GM19025 (cell line): ENCODE measurements at regions not wholly inside any gene's neighbourhood (a gene's known extent, or its start where the extent isn't known, plus 50 kb on each side); places are given as distances from the start of the nearest gene placed in this dataset.

ENCODE experiments used
- ATAC-seq: cut with Tn5 transposase; IDR thresholded peaks from one replicate; pipeline ENCODE4 v1.9.1; 2021; ENCODE audit warnings: mild to moderate bottlenecking, low read depth, moderate library complexity; ENCODE audit not compliant: unreplicated experiment

DNA sequence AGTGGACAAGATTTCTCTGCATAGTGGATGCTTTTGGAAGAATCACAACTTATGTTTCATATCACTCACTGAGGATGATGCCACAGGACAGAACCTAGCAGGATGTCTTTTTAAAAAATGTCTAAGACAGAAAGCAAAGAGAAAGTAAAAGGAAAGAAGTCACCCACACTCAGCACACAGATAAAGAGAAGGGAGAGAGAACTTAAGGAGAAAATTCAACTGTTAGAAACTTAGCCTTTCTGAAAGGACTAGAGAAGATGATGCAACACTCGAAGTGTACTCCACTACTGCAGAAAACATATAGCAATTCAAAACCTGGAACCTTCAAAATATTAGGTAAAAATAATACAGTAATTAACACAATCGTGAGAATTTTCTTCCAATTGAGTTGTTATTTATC is 52.8 kb upstream of the STK26 start:
- ATAC-seq: no peak
